ENCODE measurements at regions not wholly inside any gene's neighbourhood (a gene's known extent, or its start where the extent isn't known, plus 50 kb on each side); places are given as distances from the start of the nearest gene placed in this dataset.

- TF ChIP-seq EZH2 (IDR thresholded peaks at IDR 0.05; ENCODE audit: insufficient read depth, poor library complexity, severe bottlenecking) (no peak), EZH2phosphoT487 (IDR thresholded peaks at IDR 0.05; ENCODE audit: insufficient read depth, low read depth) (no peak)
Measured at GRCh38 chr5:164505791-164506190, 1000.4 kb downstream of the MAT2B start.
